ENCODE measurements at regions not wholly inside any gene's neighbourhood (a gene's known extent, or its start where the extent isn't known, plus 50 kb on each side); places are given as distances from the start of the nearest gene placed in this dataset.

DNA sequence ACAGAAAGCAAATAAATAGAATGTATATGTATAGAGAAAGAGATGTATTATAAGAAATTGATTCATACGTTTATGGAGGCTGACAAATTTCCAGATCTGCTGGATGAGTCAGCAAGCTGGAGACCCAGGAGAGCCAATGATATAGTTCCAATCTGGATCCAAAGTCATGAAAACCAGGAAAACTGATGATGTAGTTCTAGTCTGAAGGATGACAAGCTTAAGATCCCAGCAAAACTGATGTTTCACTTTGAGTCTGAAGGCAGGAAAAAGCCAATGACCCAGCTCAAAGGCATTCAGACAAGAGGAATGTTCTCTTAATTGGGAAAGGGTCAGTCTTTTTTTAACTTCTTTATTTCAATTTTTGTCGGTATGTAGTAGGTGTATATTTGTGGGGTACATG, 102.6 kb downstream of the LHFPL1 start:
- WGBS, 4 donors: 60 to 77% (median 71%) methylated on average over 2 of the region's 2 CpGs
- Histone ChIP-seq H3K36me3 (no peaks in the 10 kb centered on the region), H3K4me1 (no peaks in the 10 kb centered on the region), H3K4me3 (no peak overlapping the region), H3K27ac (no peak overlapping the region), H3K9me3 (peaks cover 0 to 4% (median 0%) of the 10 kb centered on the region in 12 donors), H3K27me3 (peaks cover 0 to 3% (median 0%) of the 10 kb centered on the region in 9 donors)
- DNase-seq (no peak), ATAC-seq (no peak)
- TF ChIP-seq POLR2A (IDR thresholded peaks at IDR 0.05): no peak
- no peak for TF ChIP-seq CTCF (IDR thresholded peaks at IDR 0.05)
- intact Hi-C loops (cut with DNase I): no loop called here

DNA sequence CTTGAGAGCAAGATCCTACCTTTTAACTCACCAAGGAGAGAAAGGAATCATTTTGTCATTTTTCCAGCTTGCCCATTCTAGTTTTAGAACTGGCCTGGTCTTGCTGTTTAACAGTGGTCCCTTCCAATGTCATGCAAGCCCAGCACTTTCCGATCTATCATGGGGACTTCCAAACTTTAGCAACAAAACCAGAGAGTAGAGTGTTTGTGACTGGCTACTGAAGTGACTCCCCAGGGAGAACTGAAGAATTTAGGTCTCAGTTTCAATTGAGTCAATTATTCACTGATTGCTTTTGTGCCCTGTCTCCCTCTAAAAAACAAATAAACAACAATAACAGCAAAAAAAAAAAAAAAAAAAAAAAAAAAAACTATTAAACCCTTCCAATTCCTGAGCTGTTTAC, 108.3 kb downstream of the LHFPL1 start:
- no peaks in the 10 kb centered on the region for H3K36me3 ChIP-seq
- no peak overlapping the region for H3K4me3 ChIP-seq
- DNase-seq: no peak
- no peak for ATAC-seq
- H3K27me3 ChIP-seq: no peaks in the 10 kb centered on the region
- intact Hi-C loops (cut with DNase I): no loop called here
- WGBS, 4 donors: 84 to 100% (median 91%) methylated on average over 1 of the region's 1 CpG
- no peak overlapping the region for H3K27ac ChIP-seq
- peaks cover 0 to 9% (median 0%) of the 10 kb centered on the region in 12 donors for H3K9me3 ChIP-seq
- no peaks in the 10 kb centered on the region for H3K4me1 ChIP-seq
- TF ChIP-seq CTCF (IDR thresholded peaks at IDR 0.05) (no peak), POLR2A (IDR thresholded peaks at IDR 0.05) (no peak)

GRCh38 chrX:112555831-112556230, 123.9 kb downstream of the LHFPL1 start:
- H3K27ac ChIP-seq: no peak overlapping the region
- no peaks in the 10 kb centered on the region for H3K9me3 ChIP-seq
- no peak overlapping the region for H3K4me3 ChIP-seq
- no peak for DNase-seq
- intact Hi-C loops (cut with DNase I): no loop called here
- H3K27me3 ChIP-seq: peaks cover 0 to 4% (median 0%) of the 10 kb centered on the region in 9 donors
- no peak for ATAC-seq
- H3K36me3 ChIP-seq: no peaks in the 10 kb centered on the region
- no peaks in the 10 kb centered on the region for H3K4me1 ChIP-seq
- 60 to 82% (median 74%) methylated on average over 2 to 3 of the region's 3 CpGs for WGBS, 4 donors
- TF ChIP-seq POLR2A (IDR thresholded peaks at IDR 0.05) (no peak), CTCF (IDR thresholded peaks at IDR 0.05) (no peak)

GRCh38 chrX:112545051-112545450, 134.7 kb downstream of the LHFPL1 start:
- H3K27ac ChIP-seq: no peak overlapping the region
- H3K27me3 ChIP-seq: peaks cover 0 to 3% (median 0%) of the 10 kb centered on the region in 9 donors
- ATAC-seq (no peak), DNase-seq (no peak)
- TF ChIP-seq CTCF (IDR thresholded peaks at IDR 0.05): no peak
- no peak for TF ChIP-seq POLR2A (IDR thresholded peaks at IDR 0.05)
- H3K4me1 ChIP-seq: no peaks in the 10 kb centered on the region
- no peak overlapping the region for H3K4me3 ChIP-seq
- 72 to 85% (median 80%) methylated on average over 4 of the region's 4 CpGs for WGBS, 4 donors
- no peaks in the 10 kb centered on the region for H3K9me3 ChIP-seq
- no peaks in the 10 kb centered on the region for H3K36me3 ChIP-seq
- intact Hi-C loops (cut with DNase I): no loop called here
